Transverse colon (tissue), 3 donors: ENCODE measurements at regions not wholly inside any gene's neighbourhood (a gene's known extent, or its start where the extent isn't known, plus 50 kb on each side); places are given as distances from the start of the nearest gene placed in this dataset.

ENCODE experiments used
- CTCF ChIP-seq, 5 experiments: fragments of 200-600 bp in 3 of 5; fragments of 450-650 bp in 2 of 5; sonication (generic) in 3 of 5; IDR thresholded peaks; 1 replicate in 2 of 5; 2 replicates in 3 of 5; pipeline ENCODE4 v1.5.1; 2016 to 2017; ENCODE audit warnings: antibody characterized with exemption in 5 of 5, inconsistent platforms in 3 of 5, mild to moderate bottlenecking in 2 of 5, moderate library complexity in 1 of 5
- EP300 ChIP-seq: sonication (generic); formaldehyde crosslinking; IDR thresholded peaks from one replicate; pipeline ENCODE4 v1.6.1; 2017; ENCODE audit warnings: antibody characterized with exemption, low read depth
- POLR2A ChIP-seq: fragments of 450-650 bp; IDR thresholded peaks from one replicate; pipeline ENCODE4 v1.6.1; 2016; ENCODE audit warnings: antibody characterized with exemption, mild to moderate bottlenecking, moderate library complexity

- TF ChIP-seq POLR2A (no peak), CTCF (IDR thresholded peaks at IDR 0.05) (no peak), EP300 (no peak)
Measured at GRCh38 chr3:127062926-127063325, 80.0 kb downstream of the PLXNA1 start.
